ENCODE measurements at regions not wholly inside any gene's neighbourhood (a gene's known extent, or its start where the extent isn't known, plus 50 kb on each side); places are given as distances from the start of the nearest gene placed in this dataset.
A peak's percentile ranks its signal among the peaks of the same experiment; 100 is the strongest.

GRCh38 chr5:73279805-73280204 lies 106.8 kb downstream of the TMEM174 start:
- no peak overlapping the region for H3K4me3 ChIP-seq (ENCODE audit: low read length)
- no peak for DNase-seq (ENCODE audit: low read depth)
- TF ChIP-seq, protein P1, sequence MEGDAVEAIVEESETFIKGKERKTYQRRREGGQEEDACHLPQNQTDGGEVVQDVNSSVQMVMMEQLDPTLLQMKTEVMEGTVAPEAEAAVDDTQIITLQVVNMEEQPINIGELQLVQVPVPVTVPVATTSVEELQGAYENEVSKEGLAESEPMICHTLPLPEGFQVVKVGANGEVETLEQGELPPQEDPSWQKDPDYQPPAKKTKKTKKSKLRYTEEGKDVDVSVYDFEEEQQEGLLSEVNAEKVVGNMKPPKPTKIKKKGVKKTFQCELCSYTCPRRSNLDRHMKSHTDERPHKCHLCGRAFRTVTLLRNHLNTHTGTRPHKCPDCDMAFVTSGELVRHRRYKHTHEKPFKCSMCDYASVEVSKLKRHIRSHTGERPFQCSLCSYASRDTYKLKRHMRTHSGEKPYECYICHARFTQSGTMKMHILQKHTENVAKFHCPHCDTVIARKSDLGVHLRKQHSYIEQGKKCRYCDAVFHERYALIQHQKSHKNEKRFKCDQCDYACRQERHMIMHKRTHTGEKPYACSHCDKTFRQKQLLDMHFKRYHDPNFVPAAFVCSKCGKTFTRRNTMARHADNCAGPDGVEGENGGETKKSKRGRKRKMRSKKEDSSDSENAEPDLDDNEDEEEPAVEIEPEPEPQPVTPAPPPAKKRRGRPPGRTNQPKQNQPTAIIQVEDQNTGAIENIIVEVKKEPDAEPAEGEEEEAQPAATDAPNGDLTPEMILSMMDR (IDR thresholded peaks at IDR 0.05; ENCODE audit: insufficient read depth, low read depth, low read length, missing control alignments): no peak

DNA sequence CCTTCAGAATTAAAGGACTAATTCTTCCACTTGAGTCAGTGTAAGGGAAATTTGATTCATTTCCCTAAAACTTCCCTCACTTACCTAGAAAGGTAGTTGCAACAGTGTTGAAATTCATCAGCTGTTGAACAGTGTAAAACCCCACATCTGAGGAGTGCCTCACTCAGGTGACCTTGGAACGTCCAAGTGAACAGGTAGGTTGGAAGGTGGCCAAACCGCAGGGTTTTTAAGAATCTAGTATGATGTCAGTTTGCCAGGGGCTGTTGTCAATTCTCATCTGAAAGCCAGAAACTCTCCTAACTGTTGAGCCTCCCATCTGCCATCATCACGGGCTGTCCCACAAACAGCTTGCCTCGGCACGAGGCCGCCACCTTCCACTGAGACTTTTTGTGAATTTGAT lies 105.7 kb downstream of the TMEM174 start:
- DNase-seq (ENCODE audit: low read depth): peak; percentile 98
- TF ChIP-seq, protein P1 (IDR thresholded peaks at IDR 0.05; ENCODE audit: insufficient read depth, low read depth, low read length, missing control alignments): no peak
- no peak overlapping the region for H3K4me3 ChIP-seq (ENCODE audit: low read length)

DNA sequence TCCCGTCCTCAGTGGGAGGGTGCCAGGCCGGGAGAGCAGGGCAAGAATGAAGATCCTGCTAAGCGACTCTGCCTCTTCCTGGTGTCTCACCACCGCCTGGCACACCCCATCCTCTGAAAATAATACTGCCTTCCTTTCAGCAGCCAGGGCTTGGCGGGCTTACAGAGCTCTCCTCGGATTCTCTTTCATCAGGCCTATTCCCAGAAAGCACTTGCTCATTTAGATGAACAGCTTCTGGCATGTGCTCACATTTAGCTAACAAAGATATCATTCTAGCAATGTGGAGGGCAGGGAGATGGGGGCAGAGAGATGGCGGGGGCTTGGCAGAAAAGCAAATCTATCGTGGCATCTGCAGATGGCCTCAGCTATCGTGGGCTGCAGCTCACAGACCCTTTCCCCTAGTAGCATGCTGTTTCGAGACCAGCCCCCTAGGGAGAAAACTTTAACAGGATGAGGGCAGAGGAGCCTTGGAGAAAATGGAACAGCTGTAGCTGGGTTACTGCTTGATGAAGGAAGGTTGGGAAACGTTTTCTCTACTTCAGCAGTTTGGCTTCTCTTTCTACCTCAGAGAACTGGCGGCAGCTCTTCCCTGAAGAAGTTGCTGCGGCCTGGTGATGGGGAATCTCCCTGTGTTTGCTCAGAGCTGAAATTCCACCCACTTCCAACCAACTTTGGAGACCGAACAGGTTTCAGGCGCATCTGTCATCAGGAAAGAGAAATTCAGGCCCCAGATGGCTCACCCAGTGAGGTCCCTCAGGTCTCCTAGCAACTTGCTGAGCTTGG lies 102.1 kb downstream of the TMEM174 start:
- peak; percentile 55 for DNase-seq (ENCODE audit: low read depth)
- TF ChIP-seq, protein P1 (IDR thresholded peaks at IDR 0.05; ENCODE audit: insufficient read depth, low read depth, low read length, missing control alignments): no peak
- no peak overlapping the region for H3K4me3 ChIP-seq (ENCODE audit: low read length)

DNA sequence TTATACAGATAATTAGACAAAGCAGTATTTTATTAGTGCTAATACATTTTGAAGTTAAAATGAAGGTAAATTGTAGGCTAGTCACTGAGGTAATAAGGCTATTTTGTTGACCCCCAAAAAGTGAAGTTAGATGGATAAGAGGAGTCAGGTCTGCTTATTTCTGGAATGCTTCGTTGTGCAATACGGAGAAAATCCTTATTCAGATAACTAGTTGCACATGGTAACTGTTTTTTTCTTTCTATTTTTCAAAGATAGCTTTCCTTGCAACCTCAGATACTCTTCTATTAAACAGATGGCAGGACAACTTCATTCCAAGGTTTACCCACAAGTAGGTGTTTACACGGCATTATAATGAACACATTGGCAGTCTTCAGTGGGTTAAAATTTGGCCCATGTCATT lies 101.1 kb downstream of the TMEM174 start:
- H3K4me3 ChIP-seq (ENCODE audit: low read length): no peak overlapping the region
- DNase-seq (ENCODE audit: low read depth): no peak
- TF ChIP-seq, protein P1 (IDR thresholded peaks at IDR 0.05; ENCODE audit: insufficient read depth, low read depth, low read length, missing control alignments): no peak

DNA sequence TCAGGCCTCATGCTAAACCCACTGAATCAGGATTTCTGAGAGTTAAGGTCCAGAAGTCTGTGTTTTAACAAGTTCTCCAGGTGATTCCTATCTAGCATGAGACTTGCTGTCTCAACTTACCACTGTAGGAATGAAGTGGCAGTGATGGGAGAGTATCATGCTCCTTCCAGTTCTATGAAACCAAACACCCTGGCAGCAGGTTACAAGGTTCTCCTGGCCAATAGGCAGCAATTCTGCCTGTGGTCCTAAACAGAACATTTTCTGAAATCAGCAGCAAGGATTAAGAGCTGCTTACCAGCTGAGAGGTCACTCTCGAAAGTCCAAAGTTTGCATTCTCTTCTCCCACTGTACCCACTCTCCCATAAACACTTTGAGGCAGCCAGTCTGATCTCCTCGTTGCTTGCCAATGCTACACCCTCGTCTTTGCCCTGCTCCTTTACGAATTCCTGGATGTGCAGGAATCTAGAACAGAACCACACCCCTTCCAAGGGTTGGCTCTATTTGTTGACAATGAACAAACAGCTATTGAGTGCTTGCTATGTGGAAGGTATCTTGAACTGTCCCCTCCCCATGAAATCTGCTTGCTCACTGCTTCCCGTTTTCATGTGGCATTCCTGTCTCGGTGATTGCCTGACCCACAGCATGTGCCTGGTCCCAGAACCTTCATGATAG lies 100.5 kb downstream of the TMEM174 start:
- no peak for DNase-seq (ENCODE audit: low read depth)
- H3K4me3 ChIP-seq (ENCODE audit: low read length): no peak overlapping the region
- TF ChIP-seq, protein P1 (IDR thresholded peaks at IDR 0.05; ENCODE audit: insufficient read depth, low read depth, low read length, missing control alignments): no peak

- no peak overlapping the region for H3K4me3 ChIP-seq (ENCODE audit: low read length)
- TF ChIP-seq, protein P1 (IDR thresholded peaks at IDR 0.05; ENCODE audit: insufficient read depth, low read depth, low read length, missing control alignments): no peak
- DNase-seq (ENCODE audit: low read depth): peak; percentile 38
These were observed 99.4 kb downstream of the TMEM174 start for GRCh38 chr5:73272351-73272750.
